Stimulated activated CD4-positive, alpha-beta T cell treated with anti-CD3 and anti-CD28 coated beads, Interleukin-2, amount 100 ng/mL, for 4 hours (primary cell): ENCODE measurements at regions not wholly inside any gene's neighbourhood (a gene's known extent, or its start where the extent isn't known, plus 50 kb on each side); places are given as distances from the start of the nearest gene placed in this dataset.

Experiments
- DNase-seq: peaks from one replicate; pipeline ENCODE4 v3.0.0-alpha.2; 2020; ENCODE audit warnings: low read depth

DNA sequence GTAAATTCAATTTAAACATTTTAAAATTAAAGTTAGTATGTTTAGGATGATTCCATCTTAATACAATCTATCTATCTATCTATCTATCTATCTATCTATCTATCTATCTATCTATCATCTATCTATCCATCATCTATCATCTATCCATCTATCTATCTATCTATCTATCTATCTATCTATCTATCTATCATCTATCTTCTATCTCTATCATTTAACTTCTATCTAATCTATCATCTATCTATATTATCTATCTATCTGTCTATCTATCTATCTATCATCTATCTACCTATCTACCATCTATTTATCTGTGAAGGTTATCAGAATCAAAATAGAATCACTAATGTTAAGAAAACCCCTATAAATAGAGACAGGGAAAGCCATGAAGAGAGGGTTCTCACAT is 78.3 kb downstream of the RAMP3 start:
- DNase-seq: no peak

DNA sequence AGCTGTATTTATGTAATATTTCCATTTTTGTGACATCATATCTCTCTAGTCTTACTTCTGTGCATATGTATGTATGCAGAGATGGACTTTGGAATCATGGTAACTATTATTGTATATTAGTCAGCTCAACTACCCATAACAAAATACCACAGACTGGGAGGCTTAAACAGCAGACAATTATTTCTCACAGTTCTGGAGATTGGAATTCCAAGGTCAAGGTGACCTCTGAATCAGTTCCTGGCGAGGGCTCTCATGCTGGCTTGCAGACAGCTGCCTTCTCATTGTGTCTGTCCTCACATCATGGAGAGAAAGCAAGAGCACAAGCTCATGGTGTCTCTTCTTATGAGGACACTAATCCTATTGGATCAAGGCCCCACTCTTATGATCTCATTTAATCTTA is 79.1 kb downstream of the RAMP3 start:
- no peak for DNase-seq

DNA sequence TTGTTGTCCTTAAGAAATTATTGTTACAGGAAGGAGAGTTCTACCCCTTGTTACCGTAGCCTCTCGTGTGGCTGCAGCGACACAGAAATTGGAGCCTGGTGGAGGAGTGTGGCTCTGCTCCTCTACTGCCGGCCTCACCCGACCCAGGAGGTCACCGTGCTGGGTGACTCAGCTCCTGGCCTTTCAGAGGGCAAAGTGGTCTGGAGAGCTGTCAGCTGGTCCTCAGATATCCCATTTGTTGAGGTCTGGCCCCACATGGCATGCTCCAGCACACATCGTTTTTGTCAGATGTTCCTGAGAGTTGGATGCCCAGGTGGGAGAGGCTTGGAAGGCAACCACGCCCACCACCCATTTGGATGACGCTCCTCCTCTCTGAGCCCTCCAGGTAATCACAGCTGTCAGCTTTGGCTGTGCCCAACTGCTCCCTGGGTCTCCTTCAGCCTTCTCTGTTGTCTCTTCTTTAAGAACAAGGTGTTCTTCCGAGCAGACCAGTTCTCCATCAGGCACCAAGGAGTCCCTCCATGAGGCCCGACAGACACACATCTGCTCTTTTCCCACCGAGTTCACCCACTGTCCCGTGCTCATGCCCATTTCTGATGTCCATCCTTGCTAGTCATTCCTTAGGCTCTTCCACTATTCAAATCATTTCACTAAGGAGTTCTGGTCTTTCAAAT is 80.3 kb downstream of the RAMP3 start:
- DNase-seq: no peak

DNA sequence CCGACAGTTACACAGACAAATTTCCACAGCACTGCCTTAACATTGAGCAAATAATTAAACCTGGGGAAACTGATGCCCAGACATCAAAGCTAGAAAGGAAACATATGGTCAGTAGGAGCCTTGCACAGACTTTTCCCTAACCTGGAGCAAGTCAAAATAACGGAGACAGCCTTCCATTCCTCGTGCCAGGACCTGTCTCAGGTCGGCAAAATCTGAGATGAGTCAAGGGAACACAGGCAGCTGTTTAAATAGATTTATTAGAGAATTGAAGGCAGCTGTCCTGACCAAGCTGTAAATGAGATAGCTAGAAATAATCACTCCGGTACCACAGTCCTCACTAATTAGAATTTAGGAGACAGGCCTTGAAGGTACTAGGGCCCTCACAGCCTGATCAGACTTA is 81.2 kb downstream of the RAMP3 start:
- DNase-seq: no peak

DNA sequence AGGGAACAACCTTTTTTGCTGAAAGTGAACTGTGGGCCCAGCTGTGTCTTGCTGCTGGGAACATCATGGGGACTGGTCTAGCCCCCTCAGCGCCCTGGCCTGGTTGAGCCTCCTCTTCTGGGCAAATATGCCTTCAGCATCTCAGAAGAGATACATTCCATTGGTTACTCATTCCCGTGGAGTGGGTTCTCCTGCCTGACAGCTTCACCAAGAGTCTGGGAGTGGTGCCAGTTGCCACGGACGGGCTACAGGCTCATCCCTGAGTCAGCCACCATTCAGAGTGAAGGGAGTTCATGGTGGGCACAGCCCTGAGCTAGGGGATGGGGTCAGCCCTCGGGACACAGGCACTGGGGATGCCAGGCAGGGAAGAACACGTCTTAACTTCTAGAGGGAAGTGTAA is 81.9 kb downstream of the RAMP3 start:
- no peak for DNase-seq

DNA sequence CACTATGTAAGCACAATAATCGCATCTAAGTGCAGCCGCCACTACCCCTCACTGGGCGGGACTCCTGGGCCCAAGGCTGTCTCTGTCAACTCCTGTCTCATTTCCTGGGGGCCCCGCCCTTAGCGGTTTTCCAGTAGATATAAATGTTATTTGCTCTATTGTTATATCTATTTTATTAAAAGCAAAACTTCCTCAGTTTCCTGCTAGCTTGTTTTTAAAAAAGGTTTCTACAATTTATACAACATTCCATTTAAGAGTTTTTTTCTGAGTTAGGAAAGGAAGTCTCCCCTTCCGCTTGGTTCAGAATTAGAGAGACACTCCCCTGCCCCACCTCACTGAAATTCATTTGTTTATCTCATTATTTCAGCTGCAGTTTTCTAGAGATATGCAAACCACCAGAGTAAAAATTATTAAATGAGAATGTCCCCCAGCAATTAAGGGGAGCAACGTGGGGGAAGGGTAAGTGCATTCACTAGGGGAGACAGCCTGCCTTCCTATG is 82.7 kb downstream of the RAMP3 start:
- DNase-seq: no peak

DNA sequence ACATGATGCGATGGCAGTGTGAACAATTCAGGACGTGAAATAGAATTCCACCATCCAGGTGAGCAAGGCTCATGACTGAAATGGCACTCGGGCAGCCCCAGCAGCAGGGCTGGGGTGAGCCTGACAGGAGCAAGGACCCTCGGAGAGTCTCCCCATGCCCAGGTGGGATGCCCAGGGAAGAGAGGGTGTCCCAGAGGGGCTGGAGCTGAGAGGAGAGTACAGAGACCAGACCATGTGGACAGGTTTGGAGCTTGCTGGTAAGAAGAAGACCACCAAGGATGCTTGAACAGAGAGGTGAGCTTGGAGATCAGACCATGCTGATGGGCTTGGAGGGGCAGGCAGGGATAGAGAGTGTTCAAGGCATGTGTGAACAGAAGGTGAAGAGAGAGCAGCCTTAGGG is 83.3 kb downstream of the RAMP3 start:
- no peak for DNase-seq

DNA sequence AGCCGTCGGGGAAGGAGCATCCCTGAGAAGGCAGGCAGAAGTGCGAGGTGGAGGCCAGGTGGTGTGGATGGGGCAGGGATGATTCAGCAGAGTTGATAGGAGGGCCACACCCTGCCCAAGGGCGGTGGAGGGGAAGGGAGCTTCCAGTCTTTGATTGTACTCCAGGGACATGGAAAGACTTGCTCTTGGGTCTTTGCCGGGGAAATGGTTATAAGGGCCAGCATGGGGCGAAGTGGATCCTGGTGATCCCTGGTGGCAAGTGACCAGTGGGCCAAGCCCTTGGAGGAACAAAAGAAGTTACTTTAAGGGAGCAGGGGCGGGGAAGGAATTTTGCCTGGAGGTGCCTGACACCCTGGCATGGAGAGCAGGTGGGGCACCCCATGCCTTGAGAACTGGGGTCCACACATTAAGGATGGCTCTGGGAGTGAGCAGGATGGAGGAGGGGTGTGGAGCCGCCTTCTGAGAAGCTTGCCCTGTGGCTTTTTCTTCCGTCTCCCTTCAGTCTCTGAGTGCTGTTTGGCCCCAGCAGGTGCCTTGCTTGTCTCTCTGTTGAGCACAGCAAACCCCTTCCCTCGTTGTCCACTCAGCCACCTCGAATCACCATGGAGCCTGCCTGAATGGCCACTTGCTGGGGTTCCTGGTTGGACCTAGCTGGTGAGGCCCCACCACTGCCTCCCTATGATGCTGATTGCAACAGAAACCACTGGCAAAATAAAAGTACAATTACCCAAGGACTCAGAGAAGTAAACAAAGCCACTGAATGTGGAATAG is 83.9 kb downstream of the RAMP3 start:
- DNase-seq: no peak

DNA sequence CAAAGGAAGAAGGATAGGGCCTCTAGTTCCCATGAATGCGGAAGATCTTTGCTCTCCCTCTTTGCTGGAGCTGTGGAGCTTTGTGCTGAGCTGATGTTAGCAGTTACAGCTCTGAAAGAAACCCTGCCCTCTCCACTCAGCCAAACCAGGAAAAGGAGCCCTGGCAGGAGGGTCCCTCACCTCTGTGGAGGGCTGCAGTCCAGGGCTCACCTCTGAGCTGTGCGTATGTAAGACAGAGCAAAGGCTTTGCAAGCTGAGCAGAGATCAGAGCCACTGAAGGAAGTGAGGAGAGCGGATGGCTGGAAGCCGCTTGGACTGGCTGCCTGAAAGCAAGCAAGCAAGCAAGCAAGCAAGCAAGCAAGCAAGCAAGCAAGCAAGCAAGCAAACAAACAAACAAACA is 84.7 kb downstream of the RAMP3 start:
- no peak for DNase-seq

DNA sequence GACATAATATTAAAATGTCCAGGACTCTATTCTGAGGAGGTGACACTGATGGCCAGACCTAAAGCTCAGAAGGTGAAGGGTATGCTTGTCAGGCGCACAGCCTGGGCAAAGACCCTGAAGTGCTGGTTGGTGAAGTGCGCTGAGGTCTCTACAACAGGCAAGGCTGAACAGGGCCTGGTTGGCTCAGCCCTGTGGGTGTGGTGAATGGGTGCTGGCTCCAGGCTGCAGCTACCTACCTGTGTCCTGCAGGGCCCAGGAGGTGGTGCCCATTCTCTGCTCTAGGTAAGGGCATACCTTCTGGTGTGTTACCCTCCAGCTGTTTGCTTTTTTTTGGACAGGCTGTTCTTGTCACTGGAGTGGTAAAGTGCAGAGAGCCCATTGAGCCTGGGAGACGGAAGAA is 85.1 kb downstream of the RAMP3 start:
- no peak for DNase-seq

DNA sequence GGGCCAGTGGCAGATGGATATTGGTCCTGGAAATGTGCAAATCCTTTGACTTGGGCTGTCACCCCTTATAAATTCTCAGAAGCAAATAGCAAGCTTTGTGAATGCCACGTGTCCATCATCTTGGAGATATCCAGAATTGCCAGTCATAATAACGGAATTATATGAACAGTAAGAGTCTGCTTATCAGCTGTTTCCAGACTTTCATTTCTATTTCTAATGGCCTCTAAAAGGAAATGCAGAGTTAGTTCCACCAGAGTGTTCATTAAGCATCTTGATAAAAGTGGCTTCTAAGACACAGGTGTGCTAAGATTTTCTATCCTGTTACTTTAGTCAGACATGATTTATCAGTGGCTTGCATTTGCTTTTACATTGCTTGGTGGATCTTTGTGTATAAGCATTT is 87.4 kb downstream of the RAMP3 start:
- no peak for DNase-seq

DNA sequence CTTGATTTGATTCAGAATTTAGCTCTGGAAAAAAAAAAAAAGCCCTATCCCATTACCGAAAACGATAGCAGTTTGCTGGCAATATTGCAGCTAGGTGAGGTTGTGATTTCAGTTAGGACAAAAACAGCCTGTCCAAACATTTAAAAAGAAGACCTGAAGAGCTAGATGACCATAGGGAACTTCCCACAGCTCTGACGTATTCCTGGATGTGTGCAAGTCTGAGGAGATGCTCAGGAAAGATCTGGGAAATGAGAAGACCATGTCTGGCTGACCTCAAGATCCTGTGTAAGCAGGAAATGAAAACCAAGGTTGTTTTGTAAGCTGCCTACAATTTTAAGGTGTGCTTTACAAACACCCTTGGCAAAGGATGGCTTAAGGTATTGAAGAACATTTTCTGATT is 88.7 kb downstream of the RAMP3 start:
- no peak for DNase-seq

DNA sequence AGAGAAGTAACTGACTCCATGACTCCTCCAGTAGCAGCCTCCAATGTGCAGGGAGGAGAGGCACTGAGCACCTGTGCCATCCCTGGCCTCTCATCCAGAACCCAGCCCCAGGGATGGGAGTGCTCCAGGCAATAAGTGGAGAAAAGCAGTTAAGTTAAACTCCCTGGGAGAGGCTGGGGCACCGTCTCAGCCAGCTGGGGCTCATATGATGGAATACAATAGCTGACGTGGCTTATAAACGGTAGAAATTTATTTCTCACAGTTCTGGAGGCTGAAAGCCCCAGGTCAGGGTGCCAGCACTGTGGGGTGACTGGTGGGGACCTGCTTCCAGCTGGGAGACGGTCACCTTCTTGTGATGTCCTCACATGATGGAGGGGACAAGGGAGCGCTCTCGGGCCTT is 94.7 kb downstream of the RAMP3 start:
- DNase-seq: no peak

DNA sequence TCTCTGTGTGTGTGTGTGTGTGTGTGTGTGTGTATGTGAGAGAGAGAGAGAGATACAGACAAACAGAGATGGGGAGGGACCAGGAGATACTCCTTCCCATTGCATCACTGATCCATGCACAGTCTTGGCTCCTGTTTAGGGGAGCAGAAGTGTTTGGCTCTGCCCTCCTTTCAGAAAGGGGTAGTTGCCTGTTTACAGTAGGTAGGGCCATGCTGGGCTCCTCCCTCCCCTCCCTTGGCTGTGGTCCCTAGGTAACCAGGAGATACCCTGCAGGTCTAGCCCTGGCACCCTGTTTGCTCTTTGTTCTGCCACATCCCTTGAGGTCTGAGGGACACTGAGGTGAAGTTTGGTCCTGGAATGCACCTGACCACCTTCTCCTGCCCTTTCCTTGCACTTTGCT is 95.3 kb downstream of the RAMP3 start:
- DNase-seq: no peak

DNA sequence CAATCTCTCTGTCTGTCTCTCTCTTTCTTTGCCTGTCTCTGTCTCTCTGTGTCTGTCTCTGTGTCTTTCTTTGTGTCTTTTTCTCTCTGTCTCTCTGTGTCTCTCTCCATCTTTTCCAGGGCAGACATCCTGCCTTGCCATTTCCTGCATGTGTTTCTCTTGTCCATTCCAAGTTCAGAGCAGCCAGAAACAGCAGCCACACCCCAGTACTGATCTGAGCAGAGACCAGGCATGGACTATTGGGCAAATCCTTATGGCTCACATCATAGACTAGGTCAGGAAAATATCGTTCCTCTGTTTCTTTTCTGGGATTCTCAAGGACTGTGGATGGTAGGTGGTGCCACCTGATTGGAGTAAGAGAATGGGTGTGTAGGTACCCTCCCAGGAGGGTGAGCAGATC is 95.8 kb downstream of the RAMP3 start:
- no peak for DNase-seq

DNA sequence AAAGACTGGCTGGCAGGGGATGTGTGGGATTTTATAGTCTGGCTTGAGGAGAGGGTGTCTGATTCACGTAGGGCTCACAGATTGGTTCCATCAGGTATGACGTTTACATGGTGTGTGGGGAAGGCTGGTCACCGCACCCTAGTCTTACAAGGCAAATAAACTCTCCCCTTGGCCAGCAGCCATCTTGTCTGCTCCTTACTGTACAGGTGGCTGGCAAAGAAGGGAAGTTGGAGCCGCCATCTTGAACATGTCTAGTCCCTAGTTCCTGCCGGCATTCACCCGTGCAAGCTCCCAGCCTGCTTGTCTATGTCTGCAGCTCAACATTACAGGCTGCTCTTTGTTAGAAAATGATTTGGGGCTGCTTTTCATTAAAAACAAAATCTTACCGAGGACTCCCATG is 97.6 kb downstream of the RAMP3 start:
- DNase-seq: no peak

DNA sequence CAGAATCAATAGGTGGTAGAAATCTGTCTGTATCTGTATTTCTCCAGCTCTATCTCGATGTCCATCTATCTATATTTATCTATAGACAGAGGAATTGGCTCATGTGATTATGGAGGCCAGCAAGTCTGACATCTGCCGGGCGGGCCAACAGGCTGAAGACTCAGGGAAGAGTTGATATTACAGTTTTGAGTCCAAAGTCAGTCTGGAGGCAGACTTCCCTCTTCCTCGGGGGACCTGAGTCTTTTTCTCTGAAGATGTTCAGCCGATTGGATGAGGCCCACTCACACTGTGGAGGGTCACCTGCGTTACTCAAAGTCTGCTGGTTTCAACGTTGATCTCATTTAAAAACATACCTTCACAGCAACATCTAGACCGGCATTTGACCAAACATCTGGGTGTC is 98.7 kb downstream of the RAMP3 start:
- DNase-seq: no peak

DNA sequence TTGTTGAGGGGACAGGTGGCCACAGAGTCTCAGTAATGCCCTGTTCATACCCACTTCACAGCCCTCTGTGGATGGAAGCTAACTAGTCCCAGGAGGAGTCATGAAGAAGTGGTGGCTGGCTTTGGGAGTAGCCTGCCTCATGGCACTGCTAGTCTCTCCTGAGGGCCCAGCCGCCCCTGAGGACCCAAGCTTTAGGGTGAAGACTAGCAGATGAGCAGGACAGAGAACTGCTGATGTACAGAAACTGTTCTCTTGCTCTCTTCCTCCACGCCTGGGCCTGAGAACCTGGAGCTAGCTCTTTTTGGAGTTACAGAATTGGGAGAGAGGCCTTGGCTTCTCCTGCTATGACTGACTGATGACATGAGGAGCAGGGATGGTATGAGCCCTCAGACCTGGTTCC is 99.2 kb downstream of the RAMP3 start:
- no peak for DNase-seq

DNA sequence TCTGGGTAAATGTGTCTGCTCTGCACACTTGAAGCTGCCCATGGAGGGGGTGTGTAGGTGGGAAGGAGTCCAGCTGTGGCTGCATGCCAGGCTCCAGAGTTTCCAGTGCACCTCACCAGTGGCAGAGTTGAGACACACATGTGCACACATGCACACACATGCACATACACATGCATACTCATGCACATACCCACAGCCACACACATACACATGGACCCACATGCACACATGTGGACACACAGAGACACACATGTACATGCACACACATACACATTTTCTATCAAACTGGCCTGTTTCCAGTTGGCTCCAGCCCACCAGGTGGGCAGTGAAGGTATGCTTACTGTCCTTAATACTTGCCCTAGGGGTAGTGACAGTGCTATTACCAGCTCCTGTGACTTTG is 99.7 kb downstream of the RAMP3 start:
- no peak for DNase-seq

DNA sequence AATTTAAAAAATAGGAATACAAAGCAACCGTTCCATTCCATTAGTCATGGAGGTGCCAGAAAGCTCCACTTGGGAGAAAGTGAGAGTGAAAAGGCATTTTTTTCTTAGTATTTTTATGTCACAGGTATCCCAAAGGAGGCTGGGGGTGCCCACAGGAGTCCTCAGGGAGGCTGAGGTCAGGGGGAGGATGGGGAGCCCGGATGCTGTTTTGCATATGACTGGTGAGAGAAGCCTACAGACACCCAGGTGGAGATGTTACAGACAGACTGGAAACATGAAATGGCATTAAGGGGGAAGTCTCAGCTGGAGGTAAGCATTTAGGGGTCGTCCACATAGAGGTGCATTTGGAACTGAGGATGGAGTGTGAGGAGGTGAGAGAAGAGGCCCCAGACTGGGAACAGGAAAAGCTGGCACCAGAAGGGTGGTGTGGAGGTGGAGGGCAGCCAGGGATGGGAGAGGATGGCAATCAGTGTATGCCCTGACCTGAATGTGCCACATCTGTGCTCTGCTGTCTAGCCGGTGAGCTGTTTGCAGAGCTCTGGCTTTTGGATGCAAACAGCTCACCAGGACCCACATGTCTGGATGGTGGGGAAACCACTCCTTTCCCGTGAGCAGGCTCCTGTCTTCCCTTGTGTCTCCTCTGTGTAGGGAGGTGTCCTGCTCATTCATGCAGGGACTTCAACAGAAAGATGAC is 101.1 kb downstream of the RAMP3 start:
- no peak for DNase-seq

DNA sequence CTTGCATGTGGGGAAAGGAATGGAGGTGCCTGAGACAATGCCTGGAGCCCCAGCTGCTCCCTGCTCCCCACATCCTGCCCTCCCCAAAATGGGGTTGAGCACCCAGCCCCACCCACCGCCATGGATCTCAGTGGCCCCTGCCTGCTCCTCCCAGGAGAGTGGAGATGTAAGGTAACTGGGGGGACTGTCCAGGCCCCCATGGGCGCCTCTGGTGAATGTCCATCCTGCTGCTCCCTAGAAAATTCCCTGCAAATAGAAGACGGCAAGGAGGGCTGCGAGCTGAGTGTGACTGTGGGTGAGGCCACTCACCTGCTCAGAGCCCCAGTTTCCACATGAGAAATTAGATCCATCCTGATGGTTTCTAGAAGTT is 101.6 kb downstream of the RAMP3 start:
- DNase-seq: no peak

DNA sequence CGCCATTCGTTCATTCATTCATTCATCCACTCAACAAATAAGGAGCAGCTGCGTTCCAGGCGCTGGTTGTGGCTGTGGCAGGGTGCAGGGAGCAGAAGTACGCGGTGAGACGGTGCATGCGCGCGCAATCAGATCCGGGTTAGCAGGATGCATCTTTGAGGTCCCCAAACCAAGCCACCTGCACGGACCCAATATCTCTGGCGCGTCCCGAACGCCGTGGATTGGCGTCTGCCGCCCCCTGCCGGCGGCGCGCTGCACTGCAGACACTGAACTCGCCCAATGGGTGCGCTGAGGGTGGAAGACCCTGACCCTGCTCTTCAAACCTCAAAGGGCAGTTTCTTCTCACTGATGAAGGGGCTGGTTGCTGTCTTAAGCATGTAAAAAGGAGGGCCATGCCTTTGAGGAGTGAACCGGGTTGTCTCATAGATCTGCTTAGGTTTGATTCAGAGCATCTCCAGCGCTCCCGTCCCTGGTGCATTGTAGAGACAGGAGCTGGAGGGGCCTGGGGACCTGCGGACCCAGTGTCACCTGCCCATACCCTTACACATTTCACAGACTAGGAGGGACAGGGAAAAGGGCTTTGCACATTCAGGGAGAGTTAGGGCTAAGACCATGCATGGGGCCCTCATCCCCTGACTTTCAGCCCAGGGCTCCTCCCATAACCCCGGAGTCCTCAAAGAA is 102.5 kb downstream of the RAMP3 start:
- peak; percentile 51 for DNase-seq

DNA sequence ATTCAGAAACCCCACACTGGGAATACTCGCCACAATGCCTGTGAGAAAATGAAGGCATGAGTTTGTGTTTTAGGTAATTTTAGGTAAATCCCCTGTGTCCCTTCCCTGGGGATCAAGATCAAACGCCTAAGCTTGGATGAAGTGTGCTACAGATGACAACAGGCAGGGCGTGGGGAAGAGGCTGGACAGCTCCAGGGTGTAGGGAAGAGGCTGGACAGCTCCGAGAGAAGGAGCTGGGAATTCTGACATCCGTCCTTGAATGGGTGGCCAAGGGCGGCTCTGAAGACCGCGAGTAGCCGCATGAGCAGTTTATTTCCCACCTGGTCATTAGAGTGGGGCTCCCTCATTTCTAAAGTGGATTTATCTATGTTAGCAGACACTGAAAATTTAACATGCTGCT is 109.7 kb downstream of the RAMP3 start:
- no peak for DNase-seq
